ENCODE measurements at regions not wholly inside any gene's neighbourhood (a gene's known extent, or its start where the extent isn't known, plus 50 kb on each side); places are given as distances from the start of the nearest gene placed in this dataset.

DNA sequence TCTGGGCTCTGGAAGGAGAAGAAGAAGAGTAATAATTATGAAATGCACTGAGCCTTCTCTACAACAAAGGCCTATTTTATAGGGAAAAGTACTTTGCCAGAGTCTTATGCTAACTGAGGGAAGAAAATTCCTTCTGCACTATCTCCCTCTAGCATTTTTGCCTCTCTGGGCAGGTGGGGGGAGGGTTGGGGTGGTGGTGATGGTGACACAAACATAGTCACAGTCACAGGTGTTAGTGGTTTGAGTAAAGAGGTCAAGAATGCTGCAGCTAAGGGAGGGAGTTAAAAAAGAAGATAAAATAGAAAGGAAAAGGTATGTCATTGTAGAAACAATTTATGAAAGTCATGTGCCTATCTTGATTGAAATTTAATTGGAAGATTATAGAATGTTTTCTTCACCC lies 140.8 kb upstream of the COL3A1 start:
- H3K4me2 ChIP-seq, result no peak overlapping the region
- no peak for DNase-seq (ENCODE audit: low spot score)
- no peaks in the 10 kb centered on the region for H3K4me1 ChIP-seq (ENCODE audit: insufficient read depth)
- Mint-ChIP-seq H3K4me3 (no peak overlapping the region), H3K9me3 (peaks cover 21% of the 10 kb centered on the region), H3K27ac (peak overlapping the region; percentile 45; the same call in 1 of the 2 replicates), H3K4me1 (peaks cover 8% of the 10 kb centered on the region; the same call in 2 of the 3 replicates), H3K27me3 (ENCODE audit: insufficient read depth, low read depth, poor library complexity) (peaks cover 2% of the 10 kb centered on the region), H3K36me3 (ENCODE audit: low read depth) (peaks cover 17% of the 10 kb centered on the region; the same call in 2 of the 3 replicates)
- no peaks in the 10 kb centered on the region for H3K36me3 ChIP-seq (ENCODE audit: insufficient read depth)
- no peak overlapping the region; the same call in 1 of the 2 replicates for H2AFZ ChIP-seq
- H3K79me2 ChIP-seq (replicated peaks; ENCODE audit: insufficient read depth), result no peaks in the 10 kb centered on the region
- H3K27ac ChIP-seq (ENCODE audit: low read depth), result no peak overlapping the region
- H3K9me2 ChIP-seq (ENCODE audit: insufficient read depth), result no peaks in the 10 kb centered on the region; the same call in 1 of the 2 replicates
- TF ChIP-seq CTCF (conservative IDR thresholded peaks at IDR 0.05; ENCODE audit: low read depth in 2 of 2), result no peak
- no peak for TF ChIP-seq REST (IDR thresholded peaks at IDR 0.05; ENCODE audit: unreplicated experiment)
- H3K4me3 ChIP-seq, result no peak overlapping the region
- no peaks in the 10 kb centered on the region for H4K20me1 ChIP-seq (replicated peaks; ENCODE audit: insufficient read depth)
- no peak for ATAC-seq
- H3F3A ChIP-seq (replicated peaks; ENCODE audit: low read depth), result no peaks in the 10 kb centered on the region
- no peaks in the 10 kb centered on the region for H3K27me3 ChIP-seq (ENCODE audit: insufficient read depth)

- DNase-seq (ENCODE audit: low spot score) (no peak), ATAC-seq (no peak)
- H3F3A ChIP-seq (replicated peaks; ENCODE audit: low read depth), result no peaks in the 10 kb centered on the region
- H3K27me3 ChIP-seq (ENCODE audit: insufficient read depth), result no peaks in the 10 kb centered on the region
- H3K36me3 Mint-ChIP-seq (ENCODE audit: low read depth), result peaks cover 17% of the 10 kb centered on the region; the same call in 2 of the 3 replicates
- H3K27me3 Mint-ChIP-seq (ENCODE audit: insufficient read depth, low read depth, poor library complexity), result peaks cover 2% of the 10 kb centered on the region
- H3K4me1 ChIP-seq (ENCODE audit: insufficient read depth), result no peaks in the 10 kb centered on the region
- no peak overlapping the region for H3K27ac ChIP-seq (ENCODE audit: low read depth)
- peaks cover 24% of the 10 kb centered on the region for H3K9me3 Mint-ChIP-seq
- H3K27ac Mint-ChIP-seq, result peak overlapping the region; percentile 45; the same call in 1 of the 2 replicates
- no peaks in the 10 kb centered on the region for H3K79me2 ChIP-seq (replicated peaks; ENCODE audit: insufficient read depth)
- no peak overlapping the region for H3K4me2 ChIP-seq
- no peaks in the 10 kb centered on the region; the same call in 1 of the 2 replicates for H3K9me2 ChIP-seq (ENCODE audit: insufficient read depth)
- no peak overlapping the region for H3K4me3 ChIP-seq
- H3K4me3 Mint-ChIP-seq, result no peak overlapping the region
- peaks cover 8% of the 10 kb centered on the region; the same call in 2 of the 3 replicates for H3K4me1 Mint-ChIP-seq
- H4K20me1 ChIP-seq (replicated peaks; ENCODE audit: insufficient read depth), result no peaks in the 10 kb centered on the region
- H3K36me3 ChIP-seq (ENCODE audit: insufficient read depth), result no peaks in the 10 kb centered on the region
- TF ChIP-seq CREB1 (CRISPR knock-in tag; IDR thresholded peaks at IDR 0.05; ENCODE audit: low read depth) (no peak), EZH2phosphoT487 (IDR thresholded peaks at IDR 0.05; ENCODE audit: unreplicated experiment) (no peak), REST (IDR thresholded peaks at IDR 0.05; ENCODE audit: unreplicated experiment) (no peak)
- H2AFZ ChIP-seq, result no peak overlapping the region; the same call in 1 of the 2 replicates
These were observed 140.4 kb upstream of the COL3A1 start for GRCh38 chr2:188833799-188834198.
